ENCODE measurements at regions not wholly inside any gene's neighbourhood (a gene's known extent, or its start where the extent isn't known, plus 50 kb on each side); places are given as distances from the start of the nearest gene placed in this dataset.

DNA sequence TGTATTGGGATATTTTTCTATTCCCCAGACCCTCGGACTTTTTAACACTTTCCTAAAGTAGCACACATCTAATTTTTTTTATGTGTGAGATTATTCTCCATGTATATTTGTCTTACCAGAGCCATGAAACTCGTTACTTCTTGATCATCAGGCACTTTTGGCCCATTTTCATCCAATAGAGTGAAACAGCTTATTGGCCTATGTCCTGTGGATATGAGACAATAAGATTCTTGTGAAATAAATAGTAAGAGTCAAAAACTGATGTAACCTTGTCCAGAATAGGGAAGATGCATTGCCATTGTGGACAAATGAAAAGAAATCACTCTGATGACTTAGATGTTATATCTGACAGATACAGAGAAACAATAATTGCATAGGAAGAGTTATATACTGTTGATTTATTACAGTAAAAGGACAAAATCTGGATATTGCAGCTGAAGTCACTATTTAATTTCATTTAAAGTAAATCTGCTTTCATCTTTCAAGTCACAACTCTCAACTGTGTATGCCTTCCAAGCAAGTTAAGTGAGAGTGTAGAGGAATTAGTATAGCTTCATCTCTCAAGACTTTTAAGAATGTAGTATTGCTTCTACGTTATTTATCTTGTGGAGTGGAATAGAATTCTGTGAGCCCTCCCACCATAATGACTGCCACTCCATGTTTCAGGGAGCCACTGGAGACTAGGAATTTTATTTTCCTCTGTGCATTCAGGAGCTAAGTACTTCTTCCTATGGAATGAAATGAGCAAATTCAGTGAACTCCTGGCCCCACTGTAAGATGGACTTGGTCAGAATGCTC is 86.9 kb downstream of the ADAMTS1 start:
- Mint-ChIP-seq H3K27ac (ENCODE audit: unreplicated experiment) (no peak overlapping the region), H3K9me3 (ENCODE audit: low read depth, unreplicated experiment) (no peaks in the 10 kb centered on the region), H3K4me1 (ENCODE audit: low read depth, unreplicated experiment) (peaks cover 10% of the 10 kb centered on the region), H3K4me3 (ENCODE audit: low read depth, unreplicated experiment) (no peak overlapping the region), H3K36me3 (ENCODE audit: insufficient read depth, unreplicated experiment) (no peaks in the 10 kb centered on the region), H3K27me3 (ENCODE audit: unreplicated experiment) (no peaks in the 10 kb centered on the region)
- no peak for DNase-seq
- TF ChIP-seq, protein P1, sequence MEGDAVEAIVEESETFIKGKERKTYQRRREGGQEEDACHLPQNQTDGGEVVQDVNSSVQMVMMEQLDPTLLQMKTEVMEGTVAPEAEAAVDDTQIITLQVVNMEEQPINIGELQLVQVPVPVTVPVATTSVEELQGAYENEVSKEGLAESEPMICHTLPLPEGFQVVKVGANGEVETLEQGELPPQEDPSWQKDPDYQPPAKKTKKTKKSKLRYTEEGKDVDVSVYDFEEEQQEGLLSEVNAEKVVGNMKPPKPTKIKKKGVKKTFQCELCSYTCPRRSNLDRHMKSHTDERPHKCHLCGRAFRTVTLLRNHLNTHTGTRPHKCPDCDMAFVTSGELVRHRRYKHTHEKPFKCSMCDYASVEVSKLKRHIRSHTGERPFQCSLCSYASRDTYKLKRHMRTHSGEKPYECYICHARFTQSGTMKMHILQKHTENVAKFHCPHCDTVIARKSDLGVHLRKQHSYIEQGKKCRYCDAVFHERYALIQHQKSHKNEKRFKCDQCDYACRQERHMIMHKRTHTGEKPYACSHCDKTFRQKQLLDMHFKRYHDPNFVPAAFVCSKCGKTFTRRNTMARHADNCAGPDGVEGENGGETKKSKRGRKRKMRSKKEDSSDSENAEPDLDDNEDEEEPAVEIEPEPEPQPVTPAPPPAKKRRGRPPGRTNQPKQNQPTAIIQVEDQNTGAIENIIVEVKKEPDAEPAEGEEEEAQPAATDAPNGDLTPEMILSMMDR (IDR thresholded peaks at IDR 0.05; ENCODE audit: unreplicated experiment): no peak
- CTCF ChIA-PET: no interaction called here
- intact Hi-C loops (cut with micrococcal nuclease; ENCODE audit: unreplicated experiment): no loop called here
- BruUV-seq (replicated peaks): no TSS peak

DNA sequence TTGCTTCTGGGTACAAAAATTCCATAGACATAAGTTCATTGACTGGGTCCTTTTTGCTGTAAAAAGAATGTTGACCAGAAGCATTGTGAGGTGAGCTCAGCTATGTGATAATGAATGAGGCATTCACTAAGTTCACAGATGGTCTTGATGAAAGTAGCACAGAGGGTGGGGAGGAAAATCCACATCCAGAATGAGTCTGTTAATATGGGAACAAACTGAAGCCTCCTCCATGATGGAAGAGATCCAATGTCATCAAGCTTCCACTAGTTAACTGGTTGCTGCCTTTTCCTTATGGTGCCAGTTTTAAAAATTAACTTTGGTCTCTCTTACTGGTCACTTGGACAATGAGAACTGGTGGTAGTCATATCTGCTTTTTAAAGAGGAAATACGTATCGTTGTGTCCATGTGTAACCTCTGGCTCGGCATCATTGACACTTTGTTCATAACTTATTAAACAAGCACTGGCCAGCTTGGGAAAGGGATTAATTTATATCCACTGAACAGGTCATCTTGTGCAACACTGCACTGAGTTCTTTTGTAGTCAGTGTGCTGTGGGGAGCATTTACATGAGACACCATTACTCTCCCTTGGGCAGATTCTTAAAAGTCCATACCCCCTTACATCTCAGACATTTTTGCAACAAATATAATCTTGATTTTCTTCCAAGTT is 88.6 kb downstream of the ADAMTS1 start:
- CTCF ChIA-PET: no interaction called here
- Mint-ChIP-seq H3K4me3 (ENCODE audit: low read depth, unreplicated experiment) (no peak overlapping the region), H3K36me3 (ENCODE audit: insufficient read depth, unreplicated experiment) (no peaks in the 10 kb centered on the region), H3K9me3 (ENCODE audit: low read depth, unreplicated experiment) (no peaks in the 10 kb centered on the region), H3K27me3 (ENCODE audit: unreplicated experiment) (no peaks in the 10 kb centered on the region), H3K4me1 (ENCODE audit: low read depth, unreplicated experiment) (peaks cover 6% of the 10 kb centered on the region), H3K27ac (ENCODE audit: unreplicated experiment) (no peak overlapping the region)
- DNase-seq: no peak
- intact Hi-C loops (cut with micrococcal nuclease; ENCODE audit: unreplicated experiment): no loop called here
- BruUV-seq (replicated peaks): no TSS peak
- TF ChIP-seq, protein P1 (IDR thresholded peaks at IDR 0.05; ENCODE audit: unreplicated experiment): no peak

DNA sequence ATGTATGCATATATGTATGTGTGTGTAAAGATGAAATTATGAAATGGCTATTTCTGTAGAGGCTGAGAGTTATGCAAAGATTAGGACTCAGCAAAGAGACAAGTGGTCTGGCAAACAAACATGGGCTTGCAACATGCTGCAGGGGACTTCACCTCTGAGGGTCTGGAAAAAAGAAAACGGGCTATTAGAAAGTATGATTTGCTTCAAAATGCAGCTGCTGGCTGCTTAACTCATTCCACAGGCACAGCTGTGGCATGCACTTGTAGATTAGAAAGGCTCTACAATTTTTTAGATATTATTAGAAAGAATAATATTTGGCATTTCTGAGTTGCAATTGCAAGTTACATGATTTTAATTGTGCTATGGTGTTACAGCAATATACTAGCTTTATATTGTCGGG is 90.4 kb downstream of the ADAMTS1 start:
- H3K27me3 Mint-ChIP-seq (ENCODE audit: unreplicated experiment): no peaks in the 10 kb centered on the region
- intact Hi-C loops (cut with micrococcal nuclease; ENCODE audit: unreplicated experiment): no loop called here
- CTCF ChIA-PET: no interaction called here
- H3K27ac Mint-ChIP-seq (ENCODE audit: unreplicated experiment): no peak overlapping the region
- TF ChIP-seq, protein P1 (IDR thresholded peaks at IDR 0.05; ENCODE audit: unreplicated experiment): no peak
- no peaks in the 10 kb centered on the region for H3K36me3 Mint-ChIP-seq (ENCODE audit: insufficient read depth, unreplicated experiment)
- no peaks in the 10 kb centered on the region for H3K9me3 Mint-ChIP-seq (ENCODE audit: low read depth, unreplicated experiment)
- no peak for DNase-seq
- H3K4me3 Mint-ChIP-seq (ENCODE audit: low read depth, unreplicated experiment): no peak overlapping the region
- H3K4me1 Mint-ChIP-seq (ENCODE audit: low read depth, unreplicated experiment): no peaks in the 10 kb centered on the region
- no TSS peak for BruUV-seq (replicated peaks)

DNA sequence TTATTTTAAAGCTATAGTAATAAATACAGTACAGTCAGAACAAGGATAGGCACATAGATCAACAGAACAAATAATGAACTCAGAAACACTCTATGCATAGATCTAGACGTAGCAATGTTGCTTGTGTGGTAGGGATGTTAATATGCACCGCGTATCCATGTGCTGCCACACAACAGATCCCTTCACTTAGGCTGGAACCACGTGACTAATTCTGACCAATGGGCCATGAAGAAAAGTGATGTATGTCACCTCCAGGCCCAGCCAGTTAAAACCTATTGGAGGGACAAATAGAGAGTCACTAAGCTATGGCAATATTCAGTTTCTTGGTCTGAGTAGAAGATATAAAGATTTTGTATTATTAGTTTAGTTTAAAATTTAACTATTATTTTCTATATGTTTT is 91.4 kb downstream of the ADAMTS1 start:
- TF ChIP-seq, protein P1 (IDR thresholded peaks at IDR 0.05; ENCODE audit: unreplicated experiment): no peak
- Mint-ChIP-seq H3K4me1 (ENCODE audit: low read depth, unreplicated experiment) (no peaks in the 10 kb centered on the region), H3K9me3 (ENCODE audit: low read depth, unreplicated experiment) (no peaks in the 10 kb centered on the region), H3K27me3 (ENCODE audit: unreplicated experiment) (no peaks in the 10 kb centered on the region), H3K27ac (ENCODE audit: unreplicated experiment) (no peak overlapping the region), H3K4me3 (ENCODE audit: low read depth, unreplicated experiment) (no peak overlapping the region), H3K36me3 (ENCODE audit: insufficient read depth, unreplicated experiment) (no peaks in the 10 kb centered on the region)
- BruUV-seq (replicated peaks): no TSS peak
- no peak for DNase-seq
- intact Hi-C loops (cut with micrococcal nuclease; ENCODE audit: unreplicated experiment): no loop called here
- CTCF ChIA-PET: no interaction called here

All from Calu3 (cell line).